ENCODE measurements at regions not wholly inside any gene's neighbourhood (a gene's known extent, or its start where the extent isn't known, plus 50 kb on each side); places are given as distances from the start of the nearest gene placed in this dataset.
A peak's percentile ranks its signal among the peaks of the same experiment; 100 is the strongest.
"Not testable (repeated sequence)": the region's sequence is repeated elsewhere in the genome, so short reads cannot be mapped to it uniquely, and the experiment has no call there.

DNA sequence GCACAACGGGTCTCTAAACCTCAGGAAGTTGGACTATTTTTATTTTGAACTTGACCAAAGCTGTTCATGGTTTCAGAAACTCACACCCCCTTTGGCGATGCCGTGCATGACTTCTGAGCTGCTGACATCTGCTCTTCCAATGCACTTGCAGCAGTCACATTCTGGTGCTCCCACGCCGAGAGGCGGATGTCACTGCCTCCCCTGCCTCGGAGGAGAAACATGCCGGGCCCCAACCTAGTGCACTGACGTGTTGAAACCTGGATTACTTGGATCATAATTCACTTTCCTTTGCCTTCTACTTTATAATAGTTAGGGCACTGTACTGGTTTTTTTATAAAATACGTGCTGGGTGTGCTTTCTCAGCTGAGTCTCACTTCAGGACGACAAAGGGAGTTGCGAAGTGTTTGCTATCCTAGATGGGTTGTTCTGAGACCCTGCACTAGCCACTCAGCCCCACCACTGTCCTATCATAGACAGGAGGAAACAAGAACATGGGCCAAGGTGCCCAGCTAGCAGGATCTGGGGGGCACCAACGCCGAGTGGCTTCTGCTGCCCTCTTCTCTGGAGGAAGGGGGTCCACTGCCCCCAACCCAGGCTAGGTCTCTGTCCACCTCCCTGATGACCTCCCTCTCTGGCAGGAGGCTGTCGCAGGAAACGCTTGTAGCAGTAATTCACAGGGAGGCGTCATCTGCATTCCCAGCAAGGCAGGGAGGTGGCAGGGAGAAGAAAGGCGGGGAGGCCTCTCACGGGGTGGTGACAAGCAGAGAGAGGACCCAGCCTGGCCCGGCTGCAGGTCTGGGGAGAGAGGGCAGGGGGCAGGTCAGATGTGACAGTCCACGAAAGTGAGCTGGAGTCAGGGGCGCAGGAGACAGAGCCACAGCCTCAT lies 158.8 kb upstream of the IQSEC1 start:
- peaks cover 15% of the 10 kb centered on the region for H3K4me1 Mint-ChIP-seq
- 83 to 84% methylated on average over 12 to 22 of the region's 22 CpGs for WGBS, 2 experiments (ENCODE audit: insufficient coverage in 1 of 2, insufficient read length in 1 of 2)

DNA sequence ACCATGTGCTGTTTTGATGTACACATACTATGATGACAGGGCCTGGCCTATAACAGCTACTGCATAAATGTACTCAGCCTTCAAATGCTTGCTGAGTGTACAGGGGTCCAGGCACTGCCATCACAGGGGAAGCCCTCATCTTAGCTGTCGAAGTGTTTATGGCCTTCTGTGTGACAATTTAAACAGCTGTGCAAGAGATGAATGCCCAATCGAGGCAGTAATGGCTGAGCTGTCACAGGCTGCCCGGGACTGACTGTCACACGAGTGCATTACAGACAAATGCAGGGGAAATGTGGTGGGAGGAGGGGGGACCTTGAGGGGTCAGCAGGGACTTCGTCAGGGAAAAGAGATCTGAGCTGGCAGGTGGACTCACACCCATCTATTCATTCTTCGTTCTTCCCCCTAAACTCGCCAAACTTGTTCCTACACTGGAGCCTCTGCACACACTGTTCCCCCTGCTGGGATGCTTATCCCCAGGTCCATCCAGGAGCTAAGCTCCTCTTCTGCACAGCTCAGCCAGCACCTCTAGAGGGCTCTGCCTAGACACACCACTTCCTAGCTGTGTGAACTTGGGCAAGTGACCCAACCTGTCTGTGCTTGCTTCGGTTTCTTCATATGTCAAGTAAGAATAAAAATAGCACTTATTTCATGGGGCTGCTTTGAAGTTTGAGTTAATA lies 156.2 kb upstream of the IQSEC1 start:
- H3K27me3 ChIP-seq (ENCODE audit: control insufficient read depth, insufficient read depth, low read length, poor library complexity, severe bottlenecking), result no peaks in the 10 kb centered on the region
- 80 to 96% methylated on average over 4 to 8 of the region's 8 CpGs for WGBS, 2 experiments (ENCODE audit: insufficient coverage in 1 of 2, insufficient read length in 1 of 2)
- Mint-ChIP-seq H3K9me3 (no peaks in the 10 kb centered on the region), H3K4me1 (peaks cover 7% of the 10 kb centered on the region), H3K36me3 (ENCODE audit: low read depth) (no peaks in the 10 kb centered on the region), H3K4me3 (no peak overlapping the region), H3K27ac (no peak overlapping the region), H3K27me3 (ENCODE audit: insufficient read depth) (peaks cover 2% of the 10 kb centered on the region)
- peak; percentile 74 for TF ChIP-seq CTCF (conservative IDR thresholded peaks at IDR 0.05)
- H3K4me1 ChIP-seq (ENCODE audit: control insufficient read depth, insufficient read depth, low read length), result no peaks in the 10 kb centered on the region
- no peak overlapping the region for H3K27ac ChIP-seq (ENCODE audit: low read depth, low read length)
- no peaks in the 10 kb centered on the region for H3K9me3 ChIP-seq (ENCODE audit: control insufficient read depth, low read length)
- H3K4me3 ChIP-seq (ENCODE audit: low read length), result no peak overlapping the region
- no peaks in the 10 kb centered on the region for H3K36me3 ChIP-seq (ENCODE audit: control insufficient read depth, insufficient read depth, low read length)
- no peak overlapping the region for H3K9ac ChIP-seq (ENCODE audit: extremely low read depth, low read length, poor library complexity, severe bottlenecking)
- DNase-seq, result peak; percentile 88

More for the DNA sequence above, 158.8 kb upstream of the IQSEC1 start:
- no peaks in the 10 kb centered on the region for H3K9me3 Mint-ChIP-seq
- no peaks in the 10 kb centered on the region for H3K4me1 ChIP-seq (ENCODE audit: control insufficient read depth, insufficient read depth, low read length)
- no peak overlapping the region for H3K4me3 Mint-ChIP-seq
- H3K27me3 ChIP-seq (ENCODE audit: control insufficient read depth, insufficient read depth, low read length, poor library complexity, severe bottlenecking), result no peaks in the 10 kb centered on the region
- H3K27ac Mint-ChIP-seq, result no peak overlapping the region
- no peak overlapping the region for H3K4me3 ChIP-seq (ENCODE audit: low read length)
- no peak overlapping the region for H3K9ac ChIP-seq (ENCODE audit: extremely low read depth, low read length, poor library complexity, severe bottlenecking)
- H3K36me3 ChIP-seq (ENCODE audit: control insufficient read depth, insufficient read depth, low read length), result no peaks in the 10 kb centered on the region
- no peak for DNase-seq
- H3K36me3 Mint-ChIP-seq (ENCODE audit: low read depth), result no peaks in the 10 kb centered on the region
- H3K27me3 Mint-ChIP-seq (ENCODE audit: insufficient read depth), result peaks cover 2% of the 10 kb centered on the region
- no peaks in the 10 kb centered on the region for H3K9me3 ChIP-seq (ENCODE audit: control insufficient read depth, low read length)
- TF ChIP-seq CTCF (conservative IDR thresholded peaks at IDR 0.05), result no peak
- H3K27ac ChIP-seq (ENCODE audit: low read depth, low read length), result no peak overlapping the region

DNA sequence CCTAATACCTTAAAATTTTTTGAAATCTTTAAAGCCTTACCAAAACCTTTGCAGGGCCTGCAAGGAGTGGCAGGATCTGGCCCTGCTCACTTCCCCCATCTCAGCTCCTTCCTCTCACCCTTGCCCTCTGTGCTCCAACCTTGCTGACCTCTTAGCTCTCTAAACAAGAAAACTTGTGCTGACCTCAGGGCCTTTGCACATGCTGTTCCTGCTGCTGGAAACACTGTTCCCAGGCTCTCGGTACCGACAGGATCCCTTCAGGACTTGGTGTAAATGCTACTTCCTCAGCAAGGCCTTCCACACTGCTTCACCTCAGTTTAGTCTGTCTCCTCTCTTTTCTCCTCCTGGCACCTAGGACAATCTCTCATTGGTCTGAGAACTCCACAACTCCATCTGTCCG lies 155.4 kb upstream of the IQSEC1 start:
- Histone ChIP-seq H3K4me3 (ENCODE audit: low read length) (no peak overlapping the region), H3K9ac (ENCODE audit: extremely low read depth, low read length, poor library complexity, severe bottlenecking) (no peak overlapping the region), H3K27ac (ENCODE audit: low read depth, low read length) (no peak overlapping the region), H3K9me3 (ENCODE audit: control insufficient read depth, low read length) (no peaks in the 10 kb centered on the region), H3K4me1 (ENCODE audit: control insufficient read depth, insufficient read depth, low read length) (no peaks in the 10 kb centered on the region), H3K27me3 (ENCODE audit: control insufficient read depth, insufficient read depth, low read length, poor library complexity, severe bottlenecking) (no peaks in the 10 kb centered on the region), H3K36me3 (ENCODE audit: control insufficient read depth, insufficient read depth, low read length) (no peaks in the 10 kb centered on the region)
- no peak for TF ChIP-seq CTCF (conservative IDR thresholded peaks at IDR 0.05)
- Mint-ChIP-seq H3K4me3 (no peak overlapping the region), H3K36me3 (ENCODE audit: low read depth) (no peaks in the 10 kb centered on the region), H3K9me3 (no peaks in the 10 kb centered on the region), H3K27ac (no peak overlapping the region), H3K4me1 (no peaks in the 10 kb centered on the region), H3K27me3 (ENCODE audit: insufficient read depth) (peaks cover 2% of the 10 kb centered on the region)
- whole genome bisulfite sequencing, 2 experiments (ENCODE audit: insufficient coverage in 1 of 2, insufficient read length in 1 of 2), result 99 to 100% methylated on average over 2 to 3 of the region's 3 CpGs
- DNase-seq, result no peak

DNA sequence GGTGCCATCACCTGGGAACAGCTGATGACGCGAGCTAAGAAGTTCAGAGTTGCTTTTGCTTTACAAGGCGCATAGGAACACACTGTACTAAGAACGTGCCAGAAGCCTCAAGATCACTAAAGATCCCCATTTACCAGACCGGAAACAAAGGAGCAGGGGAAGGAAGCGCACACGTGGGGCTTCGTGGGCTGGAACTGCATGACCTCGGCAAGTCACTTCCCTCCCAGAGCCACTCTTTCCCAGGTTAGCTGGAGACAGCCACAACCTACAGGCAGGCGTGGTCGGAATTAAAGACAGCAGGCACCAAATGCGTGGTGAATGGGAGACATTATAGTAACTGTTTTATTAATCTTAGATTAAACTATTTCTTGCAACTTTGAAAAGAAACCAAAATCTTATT lies 154.9 kb upstream of the IQSEC1 start:
- not testable (repeated sequence) for H3K9me3 Mint-ChIP-seq; H3K4me3 Mint-ChIP-seq; H3K36me3 Mint-ChIP-seq (ENCODE audit: low read depth); H3K4me1 ChIP-seq (ENCODE audit: control insufficient read depth, insufficient read depth, low read length); H3K27me3 ChIP-seq (ENCODE audit: control insufficient read depth, insufficient read depth, low read length, poor library complexity, severe bottlenecking); H3K4me3 ChIP-seq (ENCODE audit: low read length); H3K4me1 Mint-ChIP-seq; H3K27ac Mint-ChIP-seq; H3K9ac ChIP-seq (ENCODE audit: extremely low read depth, low read length, poor library complexity, severe bottlenecking); H3K27me3 Mint-ChIP-seq (ENCODE audit: insufficient read depth); DNase-seq; H3K36me3 ChIP-seq (ENCODE audit: control insufficient read depth, insufficient read depth, low read length); H3K9me3 ChIP-seq (ENCODE audit: control insufficient read depth, low read length); H3K27ac ChIP-seq (ENCODE audit: low read depth, low read length)
- 87 to 94% methylated on average over 3 to 10 of the region's 12 CpGs for WGBS, 2 experiments (ENCODE audit: insufficient coverage in 1 of 2, insufficient read length in 1 of 2)

Measured in endodermal cell (in vitro differentiated cells).